Ascending aorta (tissue), 2 donors: ENCODE measurements at regions not wholly inside any gene's neighbourhood (a gene's known extent, or its start where the extent isn't known, plus 50 kb on each side); places are given as distances from the start of the nearest gene placed in this dataset.

ENCODE experiments used
- DNase-seq, 2 donors: peaks; one replicate each; pipeline ENCODE4 v3.0.0-alpha.2; 2019; ENCODE audit warnings: low spot score in 2 of 2
- H3K27ac ChIP-seq, 2 donors: fragments of 200-600 bp; sonication (generic); one replicate each; pipeline ENCODE4 v1.5.1; 2016 to 2017; ENCODE audit warnings: mild to moderate bottlenecking in 1 of 2
- H3K27me3 ChIP-seq: fragments of 200-600 bp; sonication (generic); one replicate; pipeline ENCODE4 v1.5.1; 2017
- H3K36me3 ChIP-seq, 2 donors: fragments of 200-600 bp; sonication (generic); one replicate each; pipeline ENCODE4 v1.5.1; 2016
- H3K4me1 ChIP-seq, 2 donors: fragments of 200-600 bp; sonication (generic); one replicate each; pipeline ENCODE4 v1.5.1; 2016 to 2017; ENCODE audit warnings: mild to moderate bottlenecking in 1 of 2
- H3K4me3 ChIP-seq, 2 donors: fragments of 200-600 bp; sonication (generic); one replicate each; pipeline ENCODE4 v1.5.1; 2016 to 2017; ENCODE audit warnings: mild to moderate bottlenecking in 1 of 2
- H3K9me3 ChIP-seq, 2 donors: fragments of 200-600 bp; sonication (generic); one replicate each; pipeline ENCODE4 v1.5.1; 2016
- CTCF ChIP-seq, 3 experiments: fragments of 200-600 bp in 2 of 3; fragments of 450-650 bp in 1 of 3; sonication (generic) in 2 of 3; IDR thresholded peaks; one replicate each; pipeline ENCODE4 v1.5.1; 2016 to 2019; ENCODE audit warnings: antibody characterized with exemption in 3 of 3, mild to moderate bottlenecking in 1 of 3, moderate library complexity in 1 of 3
- intact Hi-C: fragments of 100-400 bp; cut with DNase I; formaldehyde crosslinking; loops from one replicate; pipeline ENCODE4 v1.15.1; 2023

- intact Hi-C loops: no loop called here
- H3K36me3 ChIP-seq: no peaks in the 10 kb centered on the region
These were observed 208.9 kb upstream of the ARHGEF9 start for GRCh38 chrX:63993936-63994335.

GRCh38 chrX:63985906-63986305 is 200.9 kb upstream of the ARHGEF9 start:
- Histone ChIP-seq H3K4me1 (no peaks in the 10 kb centered on the region), H3K4me3 (no peak overlapping the region), H3K27ac (no peak overlapping the region), H3K36me3 (no peaks in the 10 kb centered on the region), H3K27me3 (no peaks in the 10 kb centered on the region), H3K9me3 (no peaks in the 10 kb centered on the region)
- intact Hi-C loops: no loop called here
- no peak for TF ChIP-seq CTCF (IDR thresholded peaks at IDR 0.05)
- no peak for DNase-seq

More at GRCh38 chrX:63993936-63994335, 208.9 kb upstream of the ARHGEF9 start:
- H3K4me1 ChIP-seq: no peaks in the 10 kb centered on the region
- no peaks in the 10 kb centered on the region for H3K9me3 ChIP-seq
- H3K4me3 ChIP-seq: no peak overlapping the region
- no peak for TF ChIP-seq CTCF (IDR thresholded peaks at IDR 0.05)
- no peak overlapping the region for H3K27ac ChIP-seq
- DNase-seq: no peak
- H3K27me3 ChIP-seq: no peaks in the 10 kb centered on the region

GRCh38 chrX:63979480-63979879 is 194.5 kb upstream of the ARHGEF9 start:
- intact Hi-C loops: no loop called here
- no peaks in the 10 kb centered on the region for H3K4me1 ChIP-seq
- peaks cover 0 to 4% of the 10 kb centered on the region in 2 donors for H3K9me3 ChIP-seq
- H3K27ac ChIP-seq: no peak overlapping the region
- no peak for TF ChIP-seq CTCF (IDR thresholded peaks at IDR 0.05)
- no peak overlapping the region for H3K4me3 ChIP-seq
- no peaks in the 10 kb centered on the region for H3K36me3 ChIP-seq
- DNase-seq: no peak
- H3K27me3 ChIP-seq: no peaks in the 10 kb centered on the region

GRCh38 chrX:63967551-63967950 is 182.5 kb upstream of the ARHGEF9 start:
- intact Hi-C loops: no loop called here
- no peak for TF ChIP-seq CTCF (IDR thresholded peaks at IDR 0.05)

GRCh38 chrX:63963095-63963784 is 178.2 kb upstream of the ARHGEF9 start:
- TF ChIP-seq CTCF (IDR thresholded peaks at IDR 0.05): no peak
- Histone ChIP-seq H3K4me3 (no peak overlapping the region), H3K4me1 (no peaks in the 10 kb centered on the region), H3K27ac (no peak overlapping the region), H3K9me3 (no peaks in the 10 kb centered on the region), H3K36me3 (no peaks in the 10 kb centered on the region), H3K27me3 (no peaks in the 10 kb centered on the region)
- intact Hi-C loops: no loop called here
- DNase-seq: no peak

More at GRCh38 chrX:63967551-63967950, 182.5 kb upstream of the ARHGEF9 start:
- Histone ChIP-seq H3K4me3 (no peak overlapping the region), H3K27me3 (no peaks in the 10 kb centered on the region), H3K36me3 (no peaks in the 10 kb centered on the region), H3K9me3 (no peaks in the 10 kb centered on the region), H3K27ac (no peak overlapping the region), H3K4me1 (no peaks in the 10 kb centered on the region)
- DNase-seq: no peak

- no peak for TF ChIP-seq CTCF (IDR thresholded peaks at IDR 0.05)
- H3K27me3 ChIP-seq: no peaks in the 10 kb centered on the region
- no peaks in the 10 kb centered on the region for H3K9me3 ChIP-seq
- no peak for DNase-seq
- H3K4me3 ChIP-seq: no peak overlapping the region
- no peak overlapping the region for H3K27ac ChIP-seq
- H3K4me1 ChIP-seq: no peaks in the 10 kb centered on the region
- intact Hi-C loops: no loop called here
- H3K36me3 ChIP-seq: no peaks in the 10 kb centered on the region
These were observed 176.9 kb upstream of the ARHGEF9 start for GRCh38 chrX:63961964-63962363.
